ENCODE measurements at regions not wholly inside any gene's neighbourhood (a gene's known extent, or its start where the extent isn't known, plus 50 kb on each side); places are given as distances from the start of the nearest gene placed in this dataset.

DNA sequence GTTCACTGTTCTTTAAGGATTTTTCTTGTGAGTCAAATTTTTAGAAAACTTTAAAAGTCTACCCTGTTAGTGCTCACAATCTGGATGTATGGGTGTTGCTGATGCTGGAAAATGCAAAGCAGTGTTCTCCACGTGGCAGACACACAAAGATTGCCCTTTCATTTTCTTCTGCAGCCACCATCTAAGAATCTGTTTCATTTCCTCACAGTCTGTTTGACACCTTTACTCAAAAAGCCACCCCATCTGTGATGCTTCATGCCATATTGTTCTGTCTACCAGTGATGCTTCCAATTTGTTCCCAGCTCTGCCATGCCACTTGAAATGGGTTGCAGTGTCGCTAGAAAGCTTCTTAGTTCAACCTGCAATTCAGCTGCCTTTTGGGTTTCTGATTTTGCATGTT, 464.2 kb upstream of the UBE2E3 start:
- no peak overlapping the region for H3K4me2 ChIP-seq (ENCODE audit: insufficient read depth, insufficient read length, low read length)
- no peak overlapping the region for H3K18ac ChIP-seq (ENCODE audit: insufficient read length, low read depth, low read length)
- H2BK120ac ChIP-seq (ENCODE audit: low read depth, low read length, poor library complexity, severe bottlenecking), result no peak overlapping the region
- no peaks in the 10 kb centered on the region for H3K27me3 ChIP-seq (ENCODE audit: insufficient read depth, low read length)
- Mint-ChIP-seq H3K4me3 (no peak overlapping the region), H3K27ac (no peak overlapping the region), H3K9me3 (no peaks in the 10 kb centered on the region; a peak in 1 of 5 replicates), H3K4me1 (peaks cover 11 to 17% of the 10 kb centered on the region in 2 experiments), H3K27me3 (ENCODE audit: low read depth) (no peaks in the 10 kb centered on the region), H3K36me3 (ENCODE audit: insufficient read depth in 1 of 3, low read depth in 3 of 3) (peaks cover 0 to 3% (median 0%) of the 10 kb centered on the region in 3 experiments; a peak in 1 of 7 replicates)
- H3K23me2 ChIP-seq (ENCODE audit: insufficient read length, low read depth, low read length, poor library complexity, severe bottlenecking), result no peaks in the 10 kb centered on the region
- no peak overlapping the region for H2AK5ac ChIP-seq (ENCODE audit: insufficient read length, low read length)
- no peaks in the 10 kb centered on the region for H3K9me3 ChIP-seq (ENCODE audit: control insufficient read depth, low read depth, low read length)
- no peak for DNase-seq
- no peaks in the 10 kb centered on the region for H4K20me1 ChIP-seq (ENCODE audit: control insufficient read depth, insufficient read depth, insufficient read length)
- H3K4me1 ChIP-seq (ENCODE audit: insufficient read depth, low read length), result no peaks in the 10 kb centered on the region
- H2BK5ac ChIP-seq (ENCODE audit: insufficient read length, low read length), result no peak overlapping the region
- no peaks in the 10 kb centered on the region for H3K79me1 ChIP-seq (ENCODE audit: insufficient read depth, low read depth, low read length, poor library complexity, severe bottlenecking)
- no peak overlapping the region for H3K27ac ChIP-seq (ENCODE audit: insufficient read length, low read depth, low read length)
- H2BK12ac ChIP-seq (ENCODE audit: insufficient read length, low read depth, low read length), result no peak overlapping the region
- H3K56ac ChIP-seq (ENCODE audit: insufficient read length, low read depth, low read length), result no peak overlapping the region
- H2BK15ac ChIP-seq (ENCODE audit: low read depth, low read length), result no peak overlapping the region
- H3K4ac ChIP-seq (ENCODE audit: low read depth, low read length), result no peak overlapping the region
- H2BK20ac ChIP-seq (ENCODE audit: low read depth, low read length, poor library complexity, severe bottlenecking), result no peak overlapping the region
- no CpG with 5 or more reads among the region's 2 CpGs for WGBS (ENCODE audit: extremely low coverage, insufficient read length, low lambda C conversion rate)
- no peak overlapping the region for H3K9ac ChIP-seq (ENCODE audit: extremely low read depth, insufficient read length, low read length)
- H4K5ac ChIP-seq (ENCODE audit: insufficient read length, low read depth, low read length), result no peak overlapping the region
- H3K23ac ChIP-seq (ENCODE audit: insufficient read length, low read depth, low read length), result no peak overlapping the region
- no peak overlapping the region for H4K8ac ChIP-seq (replicated peaks; ENCODE audit: insufficient read length, low read depth, low read length)
- H3K14ac ChIP-seq (ENCODE audit: insufficient read depth, low read length), result no peak overlapping the region
- no peak for TF ChIP-seq CTCF (conservative IDR thresholded peaks at IDR 0.05)
- no peaks in the 10 kb centered on the region for H3K79me2 ChIP-seq (ENCODE audit: insufficient read depth, low read length)
- no peak overlapping the region for H2AFZ ChIP-seq (ENCODE audit: low read length)
- H3T11ph ChIP-seq (ENCODE audit: low read length), result no peak overlapping the region
- no peak overlapping the region for H4K91ac ChIP-seq (ENCODE audit: insufficient read length, low read depth, low read length)

Data from H9 (cell line).